H4 (cell line): ENCODE measurements at regions not wholly inside any gene's neighbourhood (a gene's known extent, or its start where the extent isn't known, plus 50 kb on each side); places are given as distances from the start of the nearest gene placed in this dataset.
"Not testable (repeated sequence)": the region's sequence is repeated elsewhere in the genome, so short reads cannot be mapped to it uniquely, and the experiment has no call there.

Experiments used
- DNase-seq: peaks from one replicate; pipeline ENCODE4 v3.0.0-alpha.2; 2015; ENCODE audit warnings: low spot score

DNA sequence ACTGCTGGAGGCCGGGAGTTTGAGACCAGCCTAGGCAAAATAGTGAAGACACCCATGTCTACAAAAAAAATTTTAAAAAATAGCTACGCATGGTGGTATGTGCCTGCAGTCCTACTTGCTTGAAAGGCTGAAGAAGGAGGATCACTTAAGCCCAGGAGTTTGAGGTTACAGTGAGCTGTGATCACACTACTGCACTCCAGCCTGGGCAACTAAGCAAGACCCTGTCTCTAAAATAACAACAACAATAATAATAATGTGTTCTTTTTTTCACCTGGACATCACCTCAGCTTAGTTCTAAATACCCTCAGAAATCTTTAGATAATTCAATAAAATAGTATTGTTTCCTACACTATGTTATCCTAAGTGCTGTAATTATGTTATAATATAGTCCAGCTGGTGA lies 397.1 kb upstream of the ZNF804A start:
- no peak for DNase-seq

DNA sequence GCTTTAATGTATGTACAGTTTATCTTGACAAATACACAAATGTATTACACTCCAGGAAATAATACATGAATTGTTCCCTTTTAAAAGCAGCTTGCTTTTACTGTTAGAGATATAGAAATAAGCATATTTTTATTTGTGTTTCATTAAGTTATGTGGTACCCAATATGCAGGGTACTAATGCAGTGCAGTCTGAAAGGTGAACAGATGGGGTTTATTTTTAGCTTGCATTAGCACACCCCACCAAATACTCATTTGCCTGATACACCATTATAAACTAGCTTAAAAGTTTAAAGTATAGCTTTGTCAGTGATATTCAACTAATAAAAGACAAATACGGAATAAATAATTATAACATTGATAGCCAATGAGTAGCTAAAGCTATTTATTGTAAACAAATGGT lies 394.7 kb upstream of the ZNF804A start:
- DNase-seq: no peak

DNA sequence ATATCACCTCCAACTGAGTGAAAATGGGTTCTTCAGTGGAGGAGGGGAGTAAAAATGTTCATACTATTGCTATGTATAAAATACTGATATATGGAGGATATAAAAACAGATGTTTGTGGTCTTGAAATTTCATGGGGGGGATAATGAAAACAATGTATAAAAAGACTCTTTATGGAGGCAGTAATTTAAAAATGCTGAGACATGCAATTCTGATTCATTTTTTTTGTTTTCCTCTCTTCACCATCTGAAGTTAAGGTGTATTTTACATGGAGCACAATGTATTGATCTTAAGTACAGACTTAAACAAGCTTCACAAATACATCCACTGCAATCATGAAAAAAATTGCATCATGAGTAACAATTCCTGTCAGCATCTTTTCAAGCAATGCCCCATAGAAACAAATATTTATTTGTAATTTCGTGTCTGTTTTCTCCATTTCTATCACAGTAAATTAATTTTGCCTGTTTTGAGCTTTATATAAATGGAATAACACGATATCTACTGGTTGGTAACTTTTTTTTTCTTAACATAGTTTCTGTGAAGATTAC lies 393.2 kb upstream of the ZNF804A start:
- no peak for DNase-seq

DNA sequence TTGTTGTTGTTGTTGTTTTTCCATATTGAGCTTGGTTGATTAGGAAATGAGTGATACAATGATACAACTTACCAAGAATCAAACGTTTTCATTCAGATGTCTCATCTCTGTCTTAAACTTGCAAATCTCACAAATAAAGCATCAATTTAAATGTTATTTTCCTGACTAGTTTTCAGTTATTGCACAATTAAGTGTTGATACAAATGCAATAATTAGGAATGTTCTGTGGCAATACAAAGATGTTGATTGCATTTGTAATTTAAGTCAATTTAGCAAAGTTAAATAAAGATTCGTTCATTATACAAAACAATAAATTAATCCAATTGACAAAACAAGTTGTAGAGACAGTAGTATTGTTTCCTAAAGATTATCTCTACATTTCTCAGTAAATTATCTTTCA lies 392.3 kb upstream of the ZNF804A start:
- DNase-seq: no peak

DNA sequence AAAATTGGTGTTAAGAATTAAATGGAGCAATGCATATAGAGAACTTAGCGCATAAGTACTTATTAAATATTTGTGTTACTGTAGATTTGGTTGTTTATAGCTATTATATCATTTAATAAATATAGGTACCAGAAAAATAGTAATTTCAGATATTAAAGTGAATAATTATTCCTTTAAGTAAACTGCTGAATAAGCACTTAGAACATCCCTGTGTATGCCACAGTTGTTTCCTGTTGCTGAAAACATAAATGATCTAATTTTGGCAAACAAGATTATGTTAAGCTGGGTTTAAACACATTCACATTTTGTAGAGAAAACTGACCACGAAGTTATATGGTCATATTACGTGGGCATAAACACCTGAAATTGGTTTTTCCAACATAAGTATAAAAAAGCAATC lies 388.0 kb upstream of the ZNF804A start:
- no peak for DNase-seq

DNA sequence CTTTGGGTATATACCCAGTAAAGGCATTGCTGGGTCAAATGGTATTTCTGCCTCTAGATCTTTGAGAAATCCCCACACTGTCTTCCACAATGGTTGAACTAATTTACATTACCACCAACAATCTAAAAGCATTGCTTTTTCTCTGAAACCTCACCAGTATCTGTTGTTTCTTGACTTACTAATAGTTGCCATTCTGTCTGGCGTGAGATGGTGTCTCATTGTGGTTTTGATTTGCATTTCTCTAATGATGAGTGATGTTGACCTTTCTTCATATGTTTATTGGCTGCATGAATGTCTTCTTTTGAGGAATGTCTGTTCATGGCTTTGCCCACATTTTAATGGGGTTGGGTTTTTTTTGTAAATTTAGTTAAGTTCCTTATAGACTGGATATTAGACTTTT lies 382.6 kb upstream of the ZNF804A start:
- no peak for DNase-seq

DNA sequence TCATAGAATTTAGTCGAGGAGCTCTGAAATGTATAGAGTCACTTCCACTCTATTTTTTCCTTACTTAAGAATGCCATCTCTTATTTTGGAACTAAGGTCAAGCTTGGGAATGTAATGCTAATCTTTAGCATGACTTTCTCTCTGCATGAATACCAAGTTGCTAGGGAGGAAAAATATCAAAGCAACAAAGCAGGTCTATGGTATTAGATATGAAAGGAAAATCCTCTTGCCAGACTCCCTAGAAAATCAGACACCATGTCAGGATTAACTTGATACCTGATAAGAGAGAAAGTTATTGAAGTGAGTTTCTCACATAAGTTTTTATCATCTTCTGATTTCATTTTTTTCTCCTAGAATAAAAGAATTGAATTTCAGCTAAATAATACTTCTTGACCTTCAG lies 341.7 kb upstream of the ZNF804A start:
- no peak for DNase-seq

DNA sequence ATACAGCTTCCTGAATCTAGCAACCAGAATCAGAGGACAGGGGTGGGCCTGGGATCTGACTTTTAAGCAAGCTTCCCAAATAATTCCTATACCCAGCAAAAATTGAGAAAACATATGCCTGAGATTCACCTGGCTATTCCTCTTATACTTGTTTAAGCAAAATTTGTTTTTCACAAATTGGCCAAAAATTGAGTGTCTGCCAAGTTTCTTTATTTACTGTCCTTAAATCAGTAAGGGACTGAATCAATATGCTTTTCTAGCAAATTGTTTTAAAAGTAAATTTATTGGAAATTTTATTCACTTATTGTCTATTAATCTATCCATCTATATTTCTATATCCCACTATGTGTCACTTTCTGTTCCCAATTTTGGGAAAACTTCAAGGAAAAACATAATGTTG lies 337.0 kb upstream of the ZNF804A start:
- no peak for DNase-seq

DNA sequence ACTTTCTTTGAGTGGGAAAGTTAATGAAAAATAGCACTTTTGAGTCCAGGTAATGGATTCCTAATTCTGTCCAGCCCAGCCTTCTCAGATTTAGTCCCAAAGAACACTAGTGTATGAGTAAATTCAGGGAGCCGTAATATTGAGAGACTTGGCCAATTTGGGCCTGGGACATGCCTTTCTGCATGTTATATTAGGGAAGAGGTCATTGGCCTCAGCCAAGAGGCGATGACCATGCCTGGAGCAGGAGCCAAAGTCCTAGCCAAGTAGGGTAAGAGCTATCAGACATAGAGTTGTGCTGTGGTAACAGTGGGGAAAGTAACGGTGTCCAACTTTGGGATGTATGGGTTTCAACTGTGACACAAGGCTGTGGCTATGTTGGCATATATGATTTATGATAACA lies 336.5 kb upstream of the ZNF804A start:
- DNase-seq: no peak

DNA sequence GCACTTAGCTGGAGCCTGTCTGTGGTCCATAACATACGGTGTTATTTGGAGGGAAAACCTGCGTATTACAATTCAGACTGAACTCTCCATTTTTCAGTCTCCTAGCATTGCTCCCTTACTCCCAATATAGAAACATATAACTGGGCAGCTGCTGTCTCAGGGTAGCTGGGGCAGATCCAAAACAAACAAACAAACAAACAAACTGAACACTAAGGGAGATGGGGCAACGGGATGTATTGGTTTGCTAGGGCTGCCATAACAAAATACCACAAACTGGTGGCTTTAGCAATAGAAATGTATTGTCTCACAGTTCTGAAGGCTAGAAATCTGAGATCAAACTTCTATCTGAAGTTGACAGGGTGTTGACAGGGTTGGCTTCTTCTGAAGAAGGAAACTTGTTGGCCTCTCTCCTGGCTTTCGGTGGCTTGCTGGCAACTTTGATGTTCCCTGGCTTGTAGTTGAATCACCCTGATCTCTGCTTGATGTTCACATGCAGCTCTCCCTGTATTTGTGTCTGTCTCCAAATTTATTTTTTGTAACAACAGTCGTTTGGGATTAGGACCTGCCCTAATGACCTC lies 329.3 kb upstream of the ZNF804A start:
- DNase-seq: no peak

DNA sequence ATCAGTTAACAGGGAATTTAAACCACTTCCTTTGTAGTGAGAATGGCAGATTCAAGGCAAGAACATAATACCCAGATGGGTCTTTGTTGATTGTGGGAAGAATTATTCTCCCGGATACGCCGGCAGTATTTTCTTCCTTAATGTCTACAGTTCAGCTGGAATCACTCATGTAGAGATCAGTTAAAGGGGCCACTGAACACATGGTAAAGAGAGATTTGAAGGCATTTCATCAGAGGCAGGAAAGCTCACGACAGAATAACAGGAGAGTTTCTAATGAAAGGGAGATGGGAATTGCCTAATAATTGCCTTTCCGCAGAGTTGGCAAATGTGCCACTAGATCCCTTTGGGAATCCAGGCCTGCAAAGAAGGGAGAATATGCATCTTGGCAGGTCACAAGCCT lies 327.7 kb upstream of the ZNF804A start:
- no peak for DNase-seq

DNA sequence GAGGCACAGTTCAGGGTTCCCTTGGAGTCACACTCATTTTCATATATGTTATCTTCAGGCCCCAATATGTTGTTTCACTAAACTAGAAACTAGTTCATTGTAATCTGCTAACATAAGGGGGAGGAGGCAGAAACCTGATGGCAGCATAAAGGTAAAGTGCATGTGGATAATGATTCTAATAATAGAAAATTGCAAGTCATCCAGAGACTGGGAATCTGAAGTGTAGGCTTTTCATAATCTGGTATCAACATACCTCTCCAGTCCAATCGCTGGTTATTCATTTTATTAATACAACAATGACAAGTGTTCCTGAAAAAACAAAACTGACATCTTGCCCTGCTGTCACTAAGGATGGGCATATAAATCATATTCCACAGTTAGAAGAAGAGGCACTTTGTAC lies 326.3 kb upstream of the ZNF804A start:
- DNase-seq: no peak

DNA sequence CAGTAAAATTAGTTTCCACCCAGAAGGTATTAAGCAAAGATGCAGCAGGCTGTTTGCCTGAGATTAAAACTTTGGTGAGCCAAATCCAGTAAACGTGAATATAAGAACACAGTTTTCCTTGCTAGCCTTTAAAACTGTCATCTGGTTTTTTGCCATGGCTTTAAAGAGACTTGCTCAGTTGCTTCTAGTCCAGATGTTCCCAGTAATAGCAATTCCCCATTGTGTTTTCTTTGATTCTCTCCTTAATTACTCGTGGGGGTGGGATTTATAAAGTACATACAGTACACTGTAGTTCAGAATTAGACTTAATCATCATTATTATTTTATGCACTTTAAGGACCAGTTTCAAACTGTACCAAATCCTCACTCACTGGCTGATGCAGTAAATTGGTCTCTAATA lies 303.5 kb upstream of the ZNF804A start:
- no peak for DNase-seq

DNA sequence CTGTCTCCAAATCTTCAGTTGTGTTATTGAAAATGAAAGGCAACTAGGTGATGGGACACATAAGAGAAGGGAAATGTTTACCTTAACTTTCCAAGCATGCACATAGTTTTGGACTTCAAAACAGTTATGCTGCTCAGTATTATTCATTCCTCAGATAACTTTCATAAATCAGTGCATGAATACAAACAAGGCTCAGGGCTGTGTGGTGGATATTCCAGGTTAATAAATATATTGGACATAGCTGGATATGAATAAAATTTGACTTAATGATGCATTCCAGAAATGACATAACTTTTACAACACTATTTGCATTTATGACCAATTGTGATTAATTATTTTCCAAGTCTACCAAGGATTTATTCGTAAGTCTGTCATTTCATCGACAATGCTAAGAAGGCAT lies 301.2 kb upstream of the ZNF804A start:
- DNase-seq: no peak

DNA sequence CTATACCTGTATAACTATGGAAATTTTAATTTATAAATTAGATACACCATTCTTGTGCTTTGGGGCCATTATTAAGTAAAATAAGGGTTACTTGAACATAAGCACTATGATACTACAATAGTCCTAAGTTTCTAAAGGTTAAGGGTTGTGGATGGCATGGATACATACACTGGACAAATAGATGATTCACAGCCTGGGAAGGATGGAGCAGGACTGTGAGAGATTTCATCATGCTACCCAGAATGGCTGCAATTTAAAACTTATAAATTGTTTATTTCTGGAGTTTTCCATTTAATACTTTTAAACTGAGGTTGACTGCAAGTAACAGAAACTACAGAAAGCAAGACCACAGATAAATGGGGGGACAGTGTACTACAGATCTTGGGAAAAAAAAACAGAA lies 295.8 kb upstream of the ZNF804A start:
- no peak for DNase-seq

DNA sequence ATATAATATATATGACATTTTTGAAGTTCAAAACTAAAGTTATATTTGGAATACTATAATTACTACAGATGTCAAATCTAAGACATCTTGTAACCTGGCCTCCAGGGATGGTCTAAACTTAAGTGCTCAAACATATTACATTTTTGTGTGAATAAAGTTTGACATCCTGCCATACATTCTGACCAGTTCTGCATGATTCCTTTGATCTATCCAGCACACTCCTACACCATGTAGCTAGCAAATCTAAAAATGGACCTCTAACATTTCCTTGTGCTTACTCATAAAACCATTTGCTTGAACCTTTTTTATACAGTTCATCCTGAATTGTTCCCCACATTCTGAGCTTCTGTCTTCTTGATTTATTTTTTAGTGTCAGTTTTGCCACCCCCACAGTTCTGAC lies 294.3 kb upstream of the ZNF804A start:
- no peak for DNase-seq

DNA sequence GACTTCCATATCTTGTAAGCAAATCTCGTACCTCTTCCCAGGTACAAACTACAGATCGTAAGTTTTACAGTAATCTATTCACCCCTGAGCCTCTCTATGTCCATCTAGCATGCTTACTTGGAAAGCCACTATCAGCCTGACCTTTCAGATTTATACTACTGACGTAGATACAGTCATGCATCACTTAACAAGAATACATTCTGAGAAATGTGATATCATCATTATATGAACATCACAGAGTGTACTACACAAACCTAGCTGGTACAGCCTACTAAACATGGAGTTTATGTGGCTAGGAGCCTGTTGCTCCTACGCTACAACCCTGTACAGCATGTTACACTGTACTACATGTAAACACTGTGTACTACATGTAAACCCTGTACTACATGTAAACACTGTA lies 293.2 kb upstream of the ZNF804A start:
- no peak for DNase-seq

DNA sequence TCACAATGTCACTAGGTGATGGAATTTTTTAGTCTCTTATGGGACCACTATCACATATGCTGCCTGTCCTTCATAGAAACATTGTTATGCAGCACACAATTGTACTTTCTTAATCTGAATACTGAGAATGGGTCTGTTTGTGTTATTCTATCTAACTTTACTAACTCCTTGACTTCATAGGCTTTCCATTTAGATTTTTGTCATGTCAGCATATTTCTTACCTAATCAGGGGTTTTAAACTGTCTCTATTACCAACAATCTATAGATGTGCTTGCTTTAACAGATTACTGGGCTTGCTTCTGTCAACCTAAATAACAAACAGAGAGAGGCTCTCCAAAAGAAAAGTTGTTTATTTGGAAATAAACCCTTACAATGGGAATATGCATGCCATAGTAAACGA lies 289.6 kb upstream of the ZNF804A start:
- DNase-seq: no peak

DNA sequence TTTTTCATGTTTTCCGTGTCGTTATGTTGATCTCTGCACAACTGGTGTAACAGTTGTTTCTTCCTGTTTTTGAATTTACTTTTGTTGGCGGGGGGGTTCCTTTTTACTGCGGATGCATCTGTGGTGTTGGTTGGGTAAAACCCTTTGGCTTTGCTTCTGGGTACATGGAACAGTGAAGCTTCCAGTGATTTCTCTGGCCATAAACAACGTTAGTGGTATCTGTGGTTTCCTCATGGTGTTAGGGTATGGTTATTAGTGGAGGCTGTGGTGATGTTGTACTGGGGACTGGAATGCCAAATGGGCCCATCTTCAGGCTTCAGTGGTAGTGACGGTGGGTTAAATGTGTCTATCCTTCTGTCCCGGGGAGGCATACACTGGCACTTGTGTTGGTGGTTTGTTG lies 285.4 kb upstream of the ZNF804A start:
- DNase-seq: no peak

DNA sequence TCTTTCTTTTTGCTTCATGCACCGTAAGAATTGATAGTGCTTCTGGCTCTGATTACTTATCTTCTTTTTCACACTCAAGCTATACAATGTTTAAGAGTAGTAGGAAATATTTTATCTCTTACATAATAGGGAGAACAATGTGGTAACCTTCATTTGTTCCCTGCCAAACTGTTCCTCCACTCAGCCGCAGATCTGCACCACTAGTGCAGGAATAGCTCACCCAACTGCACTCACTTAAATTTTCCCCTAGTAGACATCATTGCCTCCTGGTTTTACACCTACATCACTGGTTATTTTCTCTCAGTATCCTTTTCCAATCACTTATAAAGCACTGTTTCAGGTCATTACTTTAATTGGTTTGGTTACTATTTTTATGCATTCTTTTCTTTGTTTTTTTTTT lies 283.5 kb upstream of the ZNF804A start:
- DNase-seq: no peak

DNA sequence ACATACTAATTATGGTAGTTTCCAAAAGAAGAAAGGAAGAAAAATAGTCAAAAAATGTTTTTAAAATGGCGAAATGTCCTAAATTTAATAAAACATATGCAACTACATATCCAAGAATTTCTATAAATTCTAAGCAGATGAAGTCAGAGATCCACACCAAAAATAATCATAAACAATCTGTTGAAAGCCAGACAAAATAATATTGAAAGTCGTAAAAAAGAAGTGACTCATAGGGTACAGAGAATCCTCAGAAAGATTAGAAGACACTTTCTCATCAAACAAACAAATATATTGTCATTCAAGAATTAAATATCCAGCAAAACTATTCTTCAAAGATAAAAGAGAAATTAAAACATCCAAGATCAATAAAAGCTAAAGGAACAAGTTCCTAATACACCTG lies 281.4 kb upstream of the ZNF804A start:
- no peak for DNase-seq

DNA sequence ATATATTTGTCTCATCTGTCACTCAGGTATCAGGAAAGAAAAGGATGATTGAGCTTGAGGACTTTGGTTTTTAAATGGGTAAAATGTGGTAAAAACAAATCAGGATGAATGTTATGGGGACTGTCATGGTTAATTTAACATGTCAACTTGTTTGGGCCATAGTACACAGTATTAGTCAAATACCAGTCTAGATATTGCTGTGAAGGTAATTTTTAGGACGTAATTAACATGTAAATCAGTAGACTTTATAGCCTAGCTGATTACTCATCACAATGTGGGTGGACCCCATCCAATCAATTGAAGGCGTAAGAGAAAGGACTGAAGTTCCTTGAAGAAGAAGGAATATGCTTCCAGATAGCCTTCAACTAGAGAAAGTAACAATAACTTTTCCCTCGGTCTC lies 275.7 kb upstream of the ZNF804A start:
- no peak for DNase-seq

DNA sequence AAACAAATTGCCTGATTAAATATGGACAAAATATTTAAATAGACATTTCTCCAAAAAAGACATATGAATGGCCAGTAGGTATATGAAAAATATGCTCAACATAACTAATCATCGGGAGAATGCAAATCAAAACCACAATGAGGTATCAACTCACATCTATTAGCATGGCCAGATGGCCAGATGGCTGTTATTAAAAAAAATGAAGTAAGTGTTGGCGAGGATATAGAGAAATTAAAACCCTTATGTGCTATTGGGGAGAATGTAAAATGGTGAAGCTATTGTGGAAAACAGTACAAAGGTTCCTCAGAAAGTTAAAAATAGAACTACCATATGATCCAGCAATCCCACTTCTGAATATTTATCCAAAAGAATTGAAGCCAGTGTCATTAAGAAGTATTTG lies 272.3 kb upstream of the ZNF804A start:
- no peak for DNase-seq

DNA sequence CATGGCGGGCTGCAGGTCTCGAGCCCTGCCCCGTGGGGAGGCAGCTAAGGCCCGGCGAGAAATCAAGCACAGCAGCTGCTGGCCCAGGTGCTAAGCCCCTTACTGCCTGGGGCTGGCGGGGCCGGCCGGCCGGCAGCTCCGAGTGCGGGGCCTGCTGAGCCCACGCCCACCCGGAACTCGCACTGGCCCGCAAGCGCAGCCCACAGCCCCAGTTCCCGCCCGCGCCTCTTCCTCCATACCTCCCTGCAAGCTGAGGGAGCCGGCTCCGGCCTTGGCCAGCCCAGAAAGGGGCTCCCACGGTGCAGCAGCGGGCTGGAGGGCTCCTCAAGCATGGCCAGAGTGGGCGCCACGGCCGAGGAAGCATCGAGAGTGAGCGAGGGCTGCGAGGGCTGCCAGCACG lies 270.5 kb upstream of the ZNF804A start:
- DNase-seq: not testable (repeated sequence)

DNA sequence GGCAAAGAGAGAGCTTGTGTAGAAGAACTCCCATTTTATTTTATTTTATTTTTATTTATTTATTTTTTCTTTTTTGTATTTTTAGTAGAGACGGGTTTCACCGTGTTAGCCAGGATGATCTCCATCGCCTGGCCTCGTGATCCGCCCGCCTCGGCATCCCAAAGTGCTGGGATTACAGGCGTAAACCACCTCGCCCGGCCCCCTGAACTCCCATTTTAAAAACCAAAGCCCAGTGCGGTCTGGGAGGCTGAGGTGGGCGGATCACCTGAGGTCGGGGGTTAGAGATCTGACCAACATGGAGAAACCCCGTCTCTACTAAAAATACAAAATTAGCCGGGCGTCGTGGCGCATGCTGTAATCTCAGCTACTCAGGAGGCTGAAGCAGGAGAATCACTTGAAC lies 267.8 kb upstream of the ZNF804A start:
- not testable (repeated sequence) for DNase-seq
